OCI-LY1 (cell line): ENCODE measurements at regions not wholly inside any gene's neighbourhood (a gene's known extent, or its start where the extent isn't known, plus 50 kb on each side); places are given as distances from the start of the nearest gene placed in this dataset.

ENCODE experiments used
- H2AFZ ChIP-seq: fragments of 200-600 bp; sonication (generic), shearing (Covaris generic); 2 replicates; pipeline ENCODE4 v1.6.0; 2014; ENCODE audit warnings: antibody characterized with exemption, mild to moderate bottlenecking, low read length
- H3F3A ChIP-seq: fragments of 200-600 bp; sonication (generic), shearing (Covaris generic); 2 replicates; pipeline ENCODE4 v1.6.0; 2014; ENCODE audit warnings: mild to moderate bottlenecking, antibody characterized with exemption, low read length, moderate library complexity; ENCODE audit not compliant: insufficient read depth
- H3K27ac ChIP-seq: fragments of 200-600 bp; sonication (generic); 2 replicates; pipeline ENCODE4 v1.5.1; 2014; ENCODE audit warnings: low read length, mixed run types, mild to moderate bottlenecking, low read depth; ENCODE audit not compliant: poor library complexity, severe bottlenecking
- H3K27me3 ChIP-seq: fragments of 200-600 bp; sonication (generic); 2 replicates; pipeline ENCODE4 v1.6.0; 2014; ENCODE audit warnings: antibody characterized with exemption, mild to moderate bottlenecking, low read length, moderate library complexity; ENCODE audit not compliant: insufficient read depth
- H3K36me3 ChIP-seq: fragments of 200-600 bp; sonication (generic); 2 replicates; pipeline ENCODE4 v1.6.1; 2014; ENCODE audit warnings: mild to moderate bottlenecking, antibody characterized with exemption, low read length, moderate library complexity, mixed read lengths; ENCODE audit not compliant: insufficient read depth
- H3K4me1 ChIP-seq: fragments of 200-600 bp; sonication (generic); 2 replicates; pipeline ENCODE4 v1.5.1; 2014; ENCODE audit warnings: mild to moderate bottlenecking, low read length, moderate library complexity; ENCODE audit not compliant: insufficient read depth, severe bottlenecking
- H3K4me2 ChIP-seq: fragments of 200-600 bp; sonication (generic), shearing (Covaris generic); 2 replicates; pipeline ENCODE4 v1.6.1; 2014; ENCODE audit warnings: low read length
- H3K4me3 ChIP-seq: fragments of 200-600 bp; sonication (generic); 2 replicates; pipeline ENCODE4 v1.5.1; 2014; ENCODE audit warnings: low read length, low read depth, mild to moderate bottlenecking, mixed read lengths; ENCODE audit not compliant: poor library complexity, severe bottlenecking
- H3K79me2 ChIP-seq: fragments of 200-600 bp; shearing (Covaris generic); 2 replicates; pipeline ENCODE4 v1.6.1; 2016; ENCODE audit warnings: mixed run types, low read length, mixed read lengths; ENCODE audit not compliant: insufficient read depth
- H3K9ac ChIP-seq: fragments of 200-600 bp; sonication (generic), shearing (Covaris generic); 2 replicates; pipeline ENCODE4 v1.6.1; 2014; ENCODE audit warnings: mild to moderate bottlenecking, low read length, mixed read lengths
- H3K9me2 ChIP-seq: fragments of 200-600 bp; sonication (generic), shearing (Covaris generic); 2 replicates; pipeline ENCODE4 v1.6.1; 2014; ENCODE audit warnings: low read depth, mild to moderate bottlenecking, low read length, mixed read lengths
- H3K9me3 ChIP-seq: fragments of 200-600 bp; shearing (Covaris generic); 2 replicates; pipeline ENCODE4 v1.6.1; 2014; ENCODE audit warnings: low read length, mixed read lengths
- H4K20me1 ChIP-seq: fragments of 200-600 bp; sonication (generic), shearing (Covaris generic); 2 replicates; pipeline ENCODE4 v1.6.0; 2016; ENCODE audit warnings: mild to moderate bottlenecking, low read length; ENCODE audit not compliant: insufficient read depth
- EZH2 ChIP-seq: fragments of 200-600 bp; sonication (generic), shearing (Covaris generic); IDR thresholded peaks from 2 replicates; pipeline ENCODE4 v1.8.0; 2017; ENCODE audit warnings: borderline replicate concordance, mixed run types, mild to moderate bottlenecking, antibody characterized with exemption, low read length, moderate library complexity, mixed read lengths
- TF ChIP-seq, protein P1 (sequence below): fragments of 200-600 bp; sonication (generic), shearing (Covaris generic); IDR thresholded peaks from 2 replicates; pipeline ENCODE4 v1.5.1; 2017; ENCODE audit warnings: mild to moderate bottlenecking, antibody characterized with exemption, low read length, moderate library complexity, mixed read lengths

DNA sequence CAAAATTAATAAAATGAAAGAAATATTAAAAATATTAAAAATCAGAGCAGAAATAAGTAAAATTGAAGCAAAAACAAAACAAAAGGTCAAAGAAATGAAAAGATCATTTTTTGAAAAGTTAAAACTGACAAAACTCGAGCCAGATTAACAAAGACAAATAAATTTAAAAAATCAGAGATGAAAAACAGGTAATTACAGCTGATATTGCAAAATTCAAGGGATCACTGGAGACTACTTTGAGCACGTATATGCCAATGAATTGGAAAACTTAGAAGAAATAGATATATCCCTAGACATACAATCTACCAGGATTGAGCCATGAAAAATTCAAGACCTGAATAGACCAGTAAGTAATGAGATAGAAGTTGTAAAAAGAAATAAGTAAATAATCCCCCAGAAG lies 446.2 kb upstream of the EYS start:
- Histone ChIP-seq H3K9me3 (no peaks in the 10 kb centered on the region), H4K20me1 (no peaks in the 10 kb centered on the region), H2AFZ (no peak overlapping the region), H3K79me2 (no peaks in the 10 kb centered on the region), H3K27me3 (no peaks in the 10 kb centered on the region), H3K4me3 (no peak overlapping the region), H3K4me2 (no peak overlapping the region), H3K27ac (no peak overlapping the region), H3F3A (no peaks in the 10 kb centered on the region), H3K9ac (no peak overlapping the region), H3K9me2 (no peaks in the 10 kb centered on the region), H3K36me3 (no peaks in the 10 kb centered on the region), H3K4me1 (no peaks in the 10 kb centered on the region)
- no peak for TF ChIP-seq EZH2
- TF ChIP-seq, protein P1, sequence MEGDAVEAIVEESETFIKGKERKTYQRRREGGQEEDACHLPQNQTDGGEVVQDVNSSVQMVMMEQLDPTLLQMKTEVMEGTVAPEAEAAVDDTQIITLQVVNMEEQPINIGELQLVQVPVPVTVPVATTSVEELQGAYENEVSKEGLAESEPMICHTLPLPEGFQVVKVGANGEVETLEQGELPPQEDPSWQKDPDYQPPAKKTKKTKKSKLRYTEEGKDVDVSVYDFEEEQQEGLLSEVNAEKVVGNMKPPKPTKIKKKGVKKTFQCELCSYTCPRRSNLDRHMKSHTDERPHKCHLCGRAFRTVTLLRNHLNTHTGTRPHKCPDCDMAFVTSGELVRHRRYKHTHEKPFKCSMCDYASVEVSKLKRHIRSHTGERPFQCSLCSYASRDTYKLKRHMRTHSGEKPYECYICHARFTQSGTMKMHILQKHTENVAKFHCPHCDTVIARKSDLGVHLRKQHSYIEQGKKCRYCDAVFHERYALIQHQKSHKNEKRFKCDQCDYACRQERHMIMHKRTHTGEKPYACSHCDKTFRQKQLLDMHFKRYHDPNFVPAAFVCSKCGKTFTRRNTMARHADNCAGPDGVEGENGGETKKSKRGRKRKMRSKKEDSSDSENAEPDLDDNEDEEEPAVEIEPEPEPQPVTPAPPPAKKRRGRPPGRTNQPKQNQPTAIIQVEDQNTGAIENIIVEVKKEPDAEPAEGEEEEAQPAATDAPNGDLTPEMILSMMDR, result no peak

DNA sequence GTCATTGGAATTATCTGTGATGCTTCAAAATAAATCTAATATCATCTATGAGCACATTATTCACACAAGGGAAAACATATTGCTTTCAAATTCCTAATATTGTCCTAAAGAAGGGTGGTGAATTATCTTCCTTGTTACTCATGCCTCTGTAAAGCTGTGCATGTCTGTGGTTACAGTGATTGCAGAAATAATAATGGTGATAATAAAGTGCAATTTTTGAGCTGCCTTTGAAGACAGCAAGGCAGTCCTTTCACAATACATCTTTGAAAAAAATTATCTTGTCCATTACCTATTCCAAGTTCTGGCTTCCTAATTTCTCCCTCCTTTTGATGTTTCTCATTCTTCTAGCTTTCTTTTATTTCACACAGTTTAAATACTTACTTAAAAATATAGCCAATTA lies 442.1 kb upstream of the EYS start:
- no peaks in the 10 kb centered on the region for H4K20me1 ChIP-seq
- no peak overlapping the region for H3K4me2 ChIP-seq
- H3K9me2 ChIP-seq, result no peaks in the 10 kb centered on the region

DNA sequence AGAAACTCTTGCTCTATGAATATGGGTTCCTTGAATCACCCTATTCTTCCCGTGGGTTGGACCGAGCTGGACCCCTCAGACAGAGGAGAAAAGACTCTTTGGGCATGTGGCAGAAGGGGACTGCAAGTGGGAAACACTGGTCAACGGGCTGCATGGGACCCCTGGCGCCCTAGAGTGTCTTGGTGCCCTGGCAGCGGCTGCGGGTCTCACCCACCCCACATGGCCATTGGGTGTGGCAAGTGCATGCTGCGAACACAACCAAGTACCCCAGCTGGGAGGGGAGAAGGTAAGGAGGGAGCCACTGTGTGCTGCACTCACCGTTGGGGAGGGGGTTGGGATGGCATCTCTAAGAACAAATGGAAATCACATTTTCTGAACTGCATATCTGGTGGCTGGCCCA lies 438.8 kb upstream of the EYS start:
- TF ChIP-seq, protein P1, result no peak
- Histone ChIP-seq H3K27me3 (no peaks in the 10 kb centered on the region), H3K9me2 (no peaks in the 10 kb centered on the region), H3K79me2 (no peaks in the 10 kb centered on the region), H3K4me3 (no peak overlapping the region), H3K9me3 (no peaks in the 10 kb centered on the region), H4K20me1 (no peaks in the 10 kb centered on the region), H2AFZ (no peak overlapping the region), H3K9ac (no peak overlapping the region), H3K27ac (no peak overlapping the region), H3K4me1 (no peaks in the 10 kb centered on the region), H3K4me2 (no peak overlapping the region), H3F3A (no peaks in the 10 kb centered on the region), H3K36me3 (no peaks in the 10 kb centered on the region)

More for the DNA sequence above, 442.1 kb upstream of the EYS start:
- Histone ChIP-seq H2AFZ (no peak overlapping the region), H3K27ac (no peak overlapping the region), H3K4me1 (no peaks in the 10 kb centered on the region), H3K9me3 (no peaks in the 10 kb centered on the region), H3K4me3 (no peak overlapping the region), H3K27me3 (no peaks in the 10 kb centered on the region), H3F3A (no peaks in the 10 kb centered on the region), H3K36me3 (no peaks in the 10 kb centered on the region), H3K79me2 (no peaks in the 10 kb centered on the region), H3K9ac (no peak overlapping the region)
- no peak for TF ChIP-seq EZH2

DNA sequence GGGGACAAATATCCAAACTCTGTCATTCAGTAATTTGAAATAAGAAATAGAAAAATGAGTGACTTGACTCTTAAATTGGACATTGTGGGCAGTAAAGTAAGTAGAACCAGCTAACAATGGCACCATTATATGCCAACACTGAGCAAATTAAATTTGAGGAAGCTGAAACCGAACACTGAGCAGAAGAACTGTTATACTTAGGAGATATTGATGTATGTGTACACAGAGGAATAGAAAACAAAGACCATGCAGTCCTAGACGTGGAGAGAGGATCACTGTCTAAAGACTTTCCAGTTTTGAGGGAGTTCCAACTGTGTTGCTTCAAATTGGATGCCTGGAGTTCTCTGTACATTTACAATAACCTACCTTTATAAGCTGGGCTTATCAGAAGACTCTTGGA lies 427.0 kb upstream of the EYS start:
- no peaks in the 10 kb centered on the region for H3K4me1 ChIP-seq
- H3K79me2 ChIP-seq, result no peaks in the 10 kb centered on the region
- no peak for TF ChIP-seq EZH2
- TF ChIP-seq, protein P1, result no peak
- H3K9me2 ChIP-seq, result no peaks in the 10 kb centered on the region
- H3K4me3 ChIP-seq, result no peak overlapping the region
- no peaks in the 10 kb centered on the region for H3F3A ChIP-seq
- no peak overlapping the region for H3K27ac ChIP-seq
- H3K36me3 ChIP-seq, result no peaks in the 10 kb centered on the region
- H2AFZ ChIP-seq, result no peak overlapping the region
- H3K27me3 ChIP-seq, result no peaks in the 10 kb centered on the region
- no peak overlapping the region for H3K9ac ChIP-seq
- no peaks in the 10 kb centered on the region for H3K9me3 ChIP-seq
- H4K20me1 ChIP-seq, result no peaks in the 10 kb centered on the region
- no peak overlapping the region for H3K4me2 ChIP-seq
